ENCODE measurements at regions not wholly inside any gene's neighbourhood (a gene's known extent, or its start where the extent isn't known, plus 50 kb on each side); places are given as distances from the start of the nearest gene placed in this dataset.

- Histone ChIP-seq H2BK15ac (ENCODE audit: low read depth, low read length) (no peak overlapping the region), H2BK20ac (ENCODE audit: low read depth, low read length, poor library complexity, severe bottlenecking) (no peak overlapping the region), H3K23me2 (ENCODE audit: insufficient read length, low read depth, low read length, poor library complexity, severe bottlenecking) (no peaks in the 10 kb centered on the region), H2BK120ac (ENCODE audit: low read depth, low read length, poor library complexity, severe bottlenecking) (no peak overlapping the region), H4K8ac (replicated peaks; ENCODE audit: insufficient read length, low read depth, low read length) (no peak overlapping the region), H4K5ac (ENCODE audit: insufficient read length, low read depth, low read length) (no peak overlapping the region), H3K14ac (ENCODE audit: insufficient read depth, low read length) (no peak overlapping the region), H3K18ac (ENCODE audit: insufficient read length, low read depth, low read length) (no peak overlapping the region), H4K20me1 (ENCODE audit: control insufficient read depth, insufficient read depth, insufficient read length) (no peaks in the 10 kb centered on the region), H2BK5ac (ENCODE audit: insufficient read length, low read length) (no peak overlapping the region), H3K4ac (ENCODE audit: low read depth, low read length) (no peak overlapping the region), H3K27ac (ENCODE audit: insufficient read length, low read depth, low read length) (no peak overlapping the region), H3K9ac (ENCODE audit: extremely low read depth, insufficient read length, low read length) (no peak overlapping the region), H3K4me2 (ENCODE audit: insufficient read depth, insufficient read length, low read length) (peak overlapping the region; percentile 8), H2BK12ac (ENCODE audit: insufficient read length, low read depth, low read length) (no peak overlapping the region), H3K9me3 (ENCODE audit: control insufficient read depth, low read depth, low read length) (no peaks in the 10 kb centered on the region), H4K91ac (ENCODE audit: insufficient read length, low read depth, low read length) (no peak overlapping the region), H2AK5ac (ENCODE audit: insufficient read length, low read length) (no peak overlapping the region), H3K23ac (ENCODE audit: insufficient read length, low read depth, low read length) (no peak overlapping the region), H2AFZ (ENCODE audit: low read length) (no peak overlapping the region), H3K56ac (ENCODE audit: insufficient read length, low read depth, low read length) (no peak overlapping the region), H3K4me1 (ENCODE audit: insufficient read depth, low read length) (peaks cover 12% of the 10 kb centered on the region; the same call in 1 of the 2 replicates), H3T11ph (ENCODE audit: low read length) (no peak overlapping the region), H3K79me2 (ENCODE audit: insufficient read depth, low read length) (no peaks in the 10 kb centered on the region), H3K27me3 (ENCODE audit: insufficient read depth, low read length) (no peaks in the 10 kb centered on the region), H3K79me1 (ENCODE audit: insufficient read depth, low read depth, low read length, poor library complexity, severe bottlenecking) (no peaks in the 10 kb centered on the region)
- Mint-ChIP-seq H3K36me3 (ENCODE audit: insufficient read depth in 1 of 3, low read depth in 3 of 3) (no peaks in the 10 kb centered on the region), H3K4me3 (peak overlapping the region in 1 of 2 experiments; percentile 11; a peak in 1 of 5 replicates), H3K4me1 (peaks cover 48 to 54% of the 10 kb centered on the region in 2 experiments), H3K9me3 (no peaks in the 10 kb centered on the region; a peak in 1 of 5 replicates), H3K27me3 (ENCODE audit: low read depth) (peaks cover 17% of the 10 kb centered on the region), H3K27ac (peak overlapping the region in 1 of 3 experiments; percentile 78; a peak in 2 of 7 replicates)
- no CpG with 5 or more reads among the region's 2 CpGs for WGBS (ENCODE audit: extremely low coverage, insufficient read length, low lambda C conversion rate)
- DNase-seq: peak; percentile 62
- TF ChIP-seq CTCF (conservative IDR thresholded peaks at IDR 0.05): no peak
These were observed 72.1 kb upstream of the BRINP1 start for GRCh38 chr9:119441338-119441737.

All from H9 (cell line).